ENCODE measurements at regions not wholly inside any gene's neighbourhood (a gene's known extent, or its start where the extent isn't known, plus 50 kb on each side); places are given as distances from the start of the nearest gene placed in this dataset.

GRCh38 chr12:92294676-92295440, 149.2 kb upstream of the BTG1 start:
- no peak overlapping the region for H3K4me3 ChIP-seq (ENCODE audit: insufficient read depth, low read length)
- H2AFZ ChIP-seq (ENCODE audit: low read length): no peak overlapping the region
- no peaks in the 10 kb centered on the region for H3K36me3 ChIP-seq (ENCODE audit: insufficient read depth, low read length)
- no peak overlapping the region for H3K4me2 ChIP-seq (ENCODE audit: insufficient read depth, low read length)
- DNase-seq (ENCODE audit: insufficient read length, low spot score, missing footprints): no peak
- peak overlapping the region; percentile 57 for H3K27ac ChIP-seq (ENCODE audit: low read depth, low read length)
- no peak for TF ChIP-seq CTCF (IDR thresholded peaks at IDR 0.05; ENCODE audit: extremely low read depth, low read depth, low read length)
- no peaks in the 10 kb centered on the region for H3K27me3 ChIP-seq (ENCODE audit: insufficient read depth, low read length)
- no peaks in the 10 kb centered on the region for H3K79me2 ChIP-seq (ENCODE audit: insufficient read depth, low read length)
- no peaks in the 10 kb centered on the region for H4K20me1 ChIP-seq (ENCODE audit: insufficient read depth, low read length)
- H3K9me3 ChIP-seq (ENCODE audit: low read depth, low read length): no peaks in the 10 kb centered on the region
- H3K4me1 ChIP-seq (ENCODE audit: insufficient read depth, low read length): peaks cover 48% of the 10 kb centered on the region

- Histone ChIP-seq H3K27me3 (ENCODE audit: insufficient read depth, low read length) (no peaks in the 10 kb centered on the region), H4K20me1 (ENCODE audit: insufficient read depth, low read length) (no peaks in the 10 kb centered on the region), H3K4me3 (ENCODE audit: insufficient read depth, low read length) (no peak overlapping the region), H3K79me2 (ENCODE audit: insufficient read depth, low read length) (no peaks in the 10 kb centered on the region), H3K36me3 (ENCODE audit: insufficient read depth, low read length) (no peaks in the 10 kb centered on the region), H3K27ac (ENCODE audit: low read depth, low read length) (no peak overlapping the region), H2AFZ (ENCODE audit: low read length) (peak overlapping the region; percentile 18), H3K4me1 (ENCODE audit: insufficient read depth, low read length) (peaks cover 37% of the 10 kb centered on the region), H3K9me3 (ENCODE audit: low read depth, low read length) (no peaks in the 10 kb centered on the region), H3K4me2 (ENCODE audit: insufficient read depth, low read length) (no peak overlapping the region)
- no peak for TF ChIP-seq CTCF (IDR thresholded peaks at IDR 0.05; ENCODE audit: extremely low read depth, low read depth, low read length)
- DNase-seq (ENCODE audit: insufficient read length, low spot score, missing footprints): no peak
Observed at GRCh38 chr12:92292016-92292415, 146.4 kb upstream of the BTG1 start.

GRCh38 chr12:92290886-92291285, 145.2 kb upstream of the BTG1 start:
- DNase-seq (ENCODE audit: insufficient read length, low spot score, missing footprints): no peak
- Histone ChIP-seq H3K27me3 (ENCODE audit: insufficient read depth, low read length) (no peaks in the 10 kb centered on the region), H3K36me3 (ENCODE audit: insufficient read depth, low read length) (no peaks in the 10 kb centered on the region), H4K20me1 (ENCODE audit: insufficient read depth, low read length) (no peaks in the 10 kb centered on the region), H2AFZ (ENCODE audit: low read length) (no peak overlapping the region), H3K4me1 (ENCODE audit: insufficient read depth, low read length) (peaks cover 34% of the 10 kb centered on the region), H3K9me3 (ENCODE audit: low read depth, low read length) (no peaks in the 10 kb centered on the region), H3K79me2 (ENCODE audit: insufficient read depth, low read length) (no peaks in the 10 kb centered on the region), H3K27ac (ENCODE audit: low read depth, low read length) (peak overlapping the region; percentile 51), H3K4me2 (ENCODE audit: insufficient read depth, low read length) (no peak overlapping the region), H3K4me3 (ENCODE audit: insufficient read depth, low read length) (no peak overlapping the region)
- no peak for TF ChIP-seq CTCF (IDR thresholded peaks at IDR 0.05; ENCODE audit: extremely low read depth, low read depth, low read length)

GRCh38 chr12:92290350-92290695, 144.7 kb upstream of the BTG1 start:
- no peaks in the 10 kb centered on the region for H3K9me3 ChIP-seq (ENCODE audit: low read depth, low read length)
- H3K79me2 ChIP-seq (ENCODE audit: insufficient read depth, low read length): no peaks in the 10 kb centered on the region
- H3K4me2 ChIP-seq (ENCODE audit: insufficient read depth, low read length): peak overlapping the region; percentile 45
- H3K4me3 ChIP-seq (ENCODE audit: insufficient read depth, low read length): no peak overlapping the region
- no peaks in the 10 kb centered on the region for H3K27me3 ChIP-seq (ENCODE audit: insufficient read depth, low read length)
- no peaks in the 10 kb centered on the region for H3K36me3 ChIP-seq (ENCODE audit: insufficient read depth, low read length)
- DNase-seq (ENCODE audit: insufficient read length, low spot score, missing footprints): peak; percentile 86
- H2AFZ ChIP-seq (ENCODE audit: low read length): peak overlapping the region; percentile 35
- peak overlapping the region; percentile 51 for H3K27ac ChIP-seq (ENCODE audit: low read depth, low read length)
- no peaks in the 10 kb centered on the region for H4K20me1 ChIP-seq (ENCODE audit: insufficient read depth, low read length)
- H3K4me1 ChIP-seq (ENCODE audit: insufficient read depth, low read length): peaks cover 28% of the 10 kb centered on the region
- TF ChIP-seq CTCF (IDR thresholded peaks at IDR 0.05; ENCODE audit: extremely low read depth, low read depth, low read length): no peak

All from osteoblast (primary cell).